Esophagus (tissue), 2 donors: ENCODE measurements at regions not wholly inside any gene's neighbourhood (a gene's known extent, or its start where the extent isn't known, plus 50 kb on each side); places are given as distances from the start of the nearest gene placed in this dataset.
A peak's percentile ranks its signal among the peaks of the same experiment; 100 is the strongest.

Source experiments
- H3K27ac ChIP-seq, 2 donors: one replicate each; pipeline ENCODE4 v1.5.1; 2013; ENCODE audit warnings: low read depth in 2 of 2, mild to moderate bottlenecking in 2 of 2, inconsistent platforms in 1 of 2, low read length in 1 of 2, moderate library complexity in 1 of 2
- H3K27me3 ChIP-seq, 2 donors: one replicate each; pipeline ENCODE4 v1.6.1; 2013; ENCODE audit warnings: low read length in 2 of 2, control low read depth in 1 of 2, mild to moderate bottlenecking in 1 of 2; ENCODE audit not compliant: insufficient read depth in 2 of 2, control insufficient read depth in 1 of 2
- H3K36me3 ChIP-seq, 2 donors: one replicate each; pipeline ENCODE4 v1.6.1; 2013; ENCODE audit warnings: low read length in 1 of 2; ENCODE audit not compliant: control insufficient read depth in 2 of 2, insufficient read depth in 2 of 2
- H3K4me1 ChIP-seq, 2 donors: one replicate each; pipeline ENCODE4 v1.6.1; 2013; ENCODE audit warnings: low read length in 1 of 2; ENCODE audit not compliant: control insufficient read depth in 2 of 2, insufficient read depth in 2 of 2
- H3K4me3 ChIP-seq, 2 donors: one replicate each; pipeline ENCODE4 v1.5.1; 2013; ENCODE audit warnings: low read length in 2 of 2, mild to moderate bottlenecking in 2 of 2, low read depth in 1 of 2, moderate library complexity in 1 of 2
- H3K9me3 ChIP-seq, 2 donors: one replicate each; pipeline ENCODE4 v1.6.1; 2013; ENCODE audit warnings: mild to moderate bottlenecking in 2 of 2, low read depth in 1 of 2, low read length in 1 of 2, moderate library complexity in 1 of 2; ENCODE audit not compliant: control insufficient read depth in 2 of 2, insufficient read depth in 1 of 2
- WGBS, 2 donors: extraction: QIAGEN DNeasy Blood & Tissue Kit; methylation state at CpG; one replicate each; pipeline ENCODE4 v1.1.7; 2013; 5-methylcytosine and 5-hydroxymethylcytosine counted together
- donor health status: healthy with polysubstance abuse.
- donor health status: Bipolar disorder and iron deficiency.

DNA sequence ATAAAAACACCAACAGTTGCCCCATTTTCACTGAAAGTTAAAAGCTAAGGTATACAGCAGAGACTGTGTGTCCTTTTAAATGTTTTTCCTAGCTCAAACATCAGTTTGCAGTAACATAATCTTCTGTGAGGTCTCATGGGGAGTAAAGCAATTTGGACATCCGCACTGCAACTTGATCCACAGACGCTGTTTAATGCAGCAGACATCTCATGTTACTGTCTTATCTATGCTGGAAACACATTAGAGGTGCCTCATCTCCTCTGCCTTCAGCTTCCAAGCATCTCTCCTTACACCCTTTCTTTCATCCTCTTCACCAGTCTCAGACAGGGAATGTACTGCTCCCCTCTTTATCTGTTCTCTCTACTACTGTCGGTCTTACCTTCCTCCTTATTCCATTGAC lies 53.7 kb upstream of the ATP11B start:
- H3K4me1 ChIP-seq: no peaks in the 10 kb centered on the region
- H3K36me3 ChIP-seq: no peaks in the 10 kb centered on the region
- 59 to 60% methylated on average over 3 of the region's 3 CpGs for WGBS, 2 donors
- no peaks in the 10 kb centered on the region for H3K27me3 ChIP-seq
- peak overlapping the region; percentile 7 to 36 for H3K4me3 ChIP-seq
- peak overlapping the region; percentile 78 to 83 for H3K27ac ChIP-seq
- H3K9me3 ChIP-seq: no peaks in the 10 kb centered on the region

DNA sequence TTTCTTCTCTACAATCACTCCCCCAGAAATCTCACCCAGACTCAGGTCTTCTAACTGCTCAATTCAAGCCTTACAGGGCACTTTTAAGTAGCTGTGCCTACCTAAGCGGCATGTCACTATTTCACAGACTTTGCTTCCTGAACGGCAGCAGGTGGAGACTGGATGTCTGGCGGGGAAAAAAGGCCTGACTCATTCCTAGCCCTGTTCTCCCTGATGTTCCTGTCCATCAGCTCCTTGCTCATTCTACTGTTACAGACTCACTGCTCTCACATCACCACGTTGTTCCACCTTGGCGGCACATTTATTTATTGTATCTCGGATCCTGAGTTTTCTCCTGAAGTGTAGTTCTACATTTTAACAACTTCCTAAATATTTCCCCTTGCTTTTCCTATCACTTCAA lies 52.6 kb upstream of the ATP11B start:
- Histone ChIP-seq H3K36me3 (no peaks in the 10 kb centered on the region), H3K4me1 (no peaks in the 10 kb centered on the region), H3K9me3 (no peaks in the 10 kb centered on the region), H3K27me3 (no peaks in the 10 kb centered on the region), H3K4me3 (peak overlapping the region in 1 of 2 donors; percentile 36), H3K27ac (peak overlapping the region; percentile 83 to 86)
- WGBS, 2 donors: 49 to 51% methylated on average over 6 of the region's 6 CpGs

DNA sequence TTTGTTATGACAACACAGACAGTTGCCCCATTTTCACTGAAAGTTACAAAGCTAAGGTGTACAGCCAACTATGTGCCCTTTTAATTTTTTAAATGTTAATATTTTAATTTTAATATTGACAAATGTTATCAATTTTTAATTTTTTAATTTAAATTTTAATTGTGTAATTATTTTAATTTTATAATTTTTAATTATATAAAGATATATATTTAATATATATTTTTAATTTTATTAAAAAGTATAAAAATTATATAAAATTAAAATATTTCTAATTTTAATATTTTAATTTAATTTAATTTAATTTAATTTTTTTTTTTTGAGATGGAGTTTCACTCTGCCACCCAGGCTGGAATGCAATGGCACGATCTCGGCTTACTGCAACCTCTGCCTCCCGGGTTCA lies 52.1 kb upstream of the ATP11B start:
- Histone ChIP-seq H3K36me3 (no peaks in the 10 kb centered on the region), H3K9me3 (no peaks in the 10 kb centered on the region), H3K27me3 (no peaks in the 10 kb centered on the region), H3K4me1 (no peaks in the 10 kb centered on the region), H3K4me3 (no peak overlapping the region), H3K27ac (no peak overlapping the region)
- WGBS, 2 donors: 98% methylated on average over 3 of the region's 3 CpGs
